HG02571 (cell line): ENCODE measurements at regions not wholly inside any gene's neighbourhood (a gene's known extent, or its start where the extent isn't known, plus 50 kb on each side); places are given as distances from the start of the nearest gene placed in this dataset.
"Not testable (repeated sequence)": the region's sequence is repeated elsewhere in the genome, so short reads cannot be mapped to it uniquely, and the experiment has no call there.

Experiments used
- ATAC-seq: cut with Tn5 transposase; IDR thresholded peaks from one replicate; pipeline ENCODE4 v1.9.1; 2021; ENCODE audit warnings: mild to moderate bottlenecking, moderate library complexity; ENCODE audit not compliant: unreplicated experiment

DNA sequence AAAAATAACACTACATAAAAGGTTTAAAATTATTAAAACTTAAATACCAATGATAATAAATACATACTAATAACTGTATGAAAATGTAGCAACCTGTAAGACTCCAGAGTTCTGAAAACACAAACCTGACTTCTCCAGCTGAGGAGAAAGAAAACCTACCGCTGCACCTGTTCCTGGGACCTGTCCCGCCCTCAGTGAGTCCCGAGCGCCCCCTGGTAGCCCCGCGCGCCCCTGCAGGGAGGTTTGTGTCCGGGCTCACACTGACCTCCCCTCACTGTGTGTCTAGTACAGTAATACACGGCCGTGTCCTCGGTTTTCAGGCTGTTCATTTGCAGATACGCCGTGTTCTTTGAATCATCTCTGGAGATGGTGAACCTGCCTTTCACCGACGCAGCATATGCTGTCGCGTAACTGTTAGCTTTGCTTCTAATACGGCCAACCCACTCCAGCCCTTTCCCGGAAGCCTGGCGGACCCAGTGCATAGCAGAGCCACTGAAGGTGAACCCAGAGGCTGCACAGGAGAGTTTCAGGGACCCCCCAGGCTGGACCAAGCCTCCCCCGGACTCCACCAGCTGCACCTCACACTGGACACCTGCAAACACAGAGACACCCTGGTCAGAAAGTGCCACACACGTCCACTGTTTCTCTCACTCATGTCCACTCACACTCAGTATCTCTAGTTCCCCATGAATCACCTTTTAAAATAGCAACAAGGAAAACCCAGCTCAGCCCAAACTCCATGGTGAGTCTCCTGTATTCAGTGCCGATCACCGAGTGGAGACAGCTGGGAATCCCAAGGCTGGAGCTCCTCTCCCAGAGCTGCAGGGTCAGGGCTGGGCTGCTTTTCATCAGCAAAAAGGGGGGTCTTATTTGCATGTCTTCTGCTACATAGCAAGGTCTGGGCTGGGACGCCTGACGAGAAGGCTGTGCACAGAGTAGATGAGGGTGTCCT is 1276.3 kb downstream of the TMEM121 start:
- no peak for ATAC-seq

- ATAC-seq: no peak
Observed at GRCh38 chr14:106803379-106803778, 1277.0 kb downstream of the TMEM121 start.

DNA sequence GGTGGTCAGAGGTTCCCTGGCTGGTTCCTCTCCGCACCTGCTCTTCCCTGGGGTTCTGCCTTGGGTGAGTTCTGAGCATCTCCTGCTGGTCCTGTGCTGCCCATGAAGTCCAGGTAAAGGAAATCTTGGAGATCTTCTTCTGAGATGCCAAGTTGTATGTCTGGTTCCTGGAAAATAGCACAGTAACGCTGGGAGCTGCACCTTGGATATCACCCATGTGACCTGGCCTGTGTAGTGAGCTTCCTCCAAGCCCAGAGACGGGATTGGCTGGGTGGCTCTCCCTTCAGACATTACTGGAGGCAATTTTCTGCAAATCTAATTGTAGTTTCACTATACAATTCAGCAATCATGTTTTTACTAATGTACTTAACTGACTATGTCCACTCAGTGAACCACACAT is 1281.1 kb downstream of the TMEM121 start:
- ATAC-seq: no peak

DNA sequence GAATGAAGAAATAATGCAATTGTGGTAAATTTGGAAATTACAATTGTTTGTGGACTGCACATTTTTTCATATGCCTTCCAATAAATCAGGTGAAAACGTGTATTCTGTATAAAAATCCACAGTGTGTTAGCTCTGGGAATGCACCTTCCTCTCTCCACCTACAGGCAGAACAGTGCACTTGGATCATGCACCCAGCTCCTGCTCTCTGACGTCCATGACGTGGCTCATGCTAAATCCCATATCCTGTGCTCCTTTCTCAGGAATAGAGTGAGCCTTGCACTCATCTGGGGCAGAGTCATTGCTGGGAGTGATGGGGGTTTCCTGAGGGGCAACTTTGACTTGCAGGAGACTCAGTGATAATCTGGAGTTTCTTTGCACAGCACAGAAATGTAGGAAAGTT is 1282.1 kb downstream of the TMEM121 start:
- no peak for ATAC-seq

GRCh38 chr14:106808907-106809306 is 1282.5 kb downstream of the TMEM121 start:
- ATAC-seq: no peak

DNA sequence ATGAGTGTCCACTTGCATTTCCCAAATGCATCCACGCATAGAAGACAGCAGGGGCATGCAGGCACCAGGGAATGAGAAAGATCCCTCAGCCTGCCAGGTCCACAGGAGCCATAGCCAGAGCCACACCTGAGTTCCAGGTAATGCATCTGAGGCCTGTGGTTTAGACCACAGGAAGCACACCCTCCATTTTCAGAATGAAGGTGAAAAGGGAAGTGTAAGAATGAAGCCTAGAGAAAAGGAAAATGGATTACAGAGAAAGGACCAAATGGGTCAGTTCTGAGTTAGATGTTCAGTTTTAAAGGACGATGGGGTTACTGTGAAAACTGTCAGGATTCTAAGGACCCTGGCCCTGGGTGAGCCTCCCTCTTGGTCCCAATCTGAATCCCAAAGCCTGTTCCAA is 1283.2 kb downstream of the TMEM121 start:
- ATAC-seq: no peak

DNA sequence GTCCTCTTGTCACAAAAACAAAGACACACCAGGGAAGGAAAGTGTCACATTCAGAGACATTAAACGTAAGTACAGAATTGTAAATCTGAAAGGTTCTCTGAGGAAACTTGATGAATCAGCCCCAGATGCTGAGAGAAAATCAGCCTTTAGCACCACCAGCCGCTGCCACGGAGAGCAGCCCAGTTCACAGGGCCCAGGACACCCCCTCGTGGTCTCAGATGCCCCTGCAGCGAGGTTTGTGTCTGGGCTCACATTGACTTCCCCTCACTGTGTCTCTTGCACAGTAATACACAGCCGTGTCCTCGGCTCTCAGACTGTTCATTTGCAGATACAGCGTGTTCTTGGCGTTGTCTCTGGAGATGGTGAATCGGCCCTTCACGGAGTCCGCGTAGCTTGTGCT is 1283.8 kb downstream of the TMEM121 start:
- not testable (repeated sequence) for ATAC-seq

DNA sequence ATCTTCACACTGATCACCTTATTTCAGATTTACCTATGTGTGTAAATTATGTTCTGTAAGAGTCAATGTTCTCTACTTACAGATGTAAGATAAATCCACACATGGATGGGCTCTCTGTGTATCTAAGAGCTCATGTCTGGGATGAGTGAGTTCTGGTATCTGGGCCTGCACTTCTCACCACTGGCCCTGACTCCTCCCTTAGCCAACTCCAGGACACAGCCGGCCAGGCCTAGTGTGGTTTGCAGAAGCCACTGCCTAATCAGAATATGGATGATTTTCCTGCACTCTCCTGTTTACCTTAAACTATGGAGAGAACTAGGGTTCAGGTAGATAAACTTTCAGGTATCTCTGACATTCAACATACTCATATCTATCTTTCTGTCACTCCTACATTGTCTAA is 1284.8 kb downstream of the TMEM121 start:
- no peak for ATAC-seq

DNA sequence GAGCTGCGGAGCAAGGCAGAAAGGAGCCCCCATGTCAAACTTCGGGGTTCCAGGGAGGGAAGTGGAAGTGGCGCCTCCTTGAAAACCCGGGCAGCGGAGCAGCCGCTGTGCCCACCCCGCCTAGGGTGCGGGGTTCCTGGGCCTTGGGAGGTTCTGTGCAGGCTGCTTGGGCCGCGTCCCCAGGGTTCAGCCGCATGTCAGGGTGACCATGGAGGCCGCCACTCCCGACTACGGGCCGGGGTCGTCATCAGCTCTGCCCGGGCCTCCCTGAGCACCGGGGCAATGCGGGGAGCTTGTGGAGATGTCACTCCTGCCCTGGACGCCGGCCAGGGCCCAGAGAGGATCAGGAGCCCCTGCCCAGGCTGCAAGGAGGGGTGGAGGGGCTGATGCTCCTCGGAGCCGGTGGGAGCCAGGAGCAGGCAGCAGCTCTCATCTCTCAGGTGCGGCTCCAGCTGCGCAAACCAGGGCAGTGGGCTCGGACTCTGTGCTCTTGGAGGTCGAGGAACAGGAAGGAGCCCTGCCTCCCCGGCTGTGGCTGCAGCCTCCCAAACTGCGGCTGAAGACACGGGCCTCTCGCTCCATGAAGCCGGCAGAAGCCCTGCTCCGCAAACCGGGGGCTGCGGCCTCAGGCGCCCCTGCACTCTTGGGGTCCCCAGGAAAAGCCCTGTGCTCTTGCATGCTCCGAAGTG is 1286.5 kb downstream of the TMEM121 start:
- ATAC-seq: no peak

DNA sequence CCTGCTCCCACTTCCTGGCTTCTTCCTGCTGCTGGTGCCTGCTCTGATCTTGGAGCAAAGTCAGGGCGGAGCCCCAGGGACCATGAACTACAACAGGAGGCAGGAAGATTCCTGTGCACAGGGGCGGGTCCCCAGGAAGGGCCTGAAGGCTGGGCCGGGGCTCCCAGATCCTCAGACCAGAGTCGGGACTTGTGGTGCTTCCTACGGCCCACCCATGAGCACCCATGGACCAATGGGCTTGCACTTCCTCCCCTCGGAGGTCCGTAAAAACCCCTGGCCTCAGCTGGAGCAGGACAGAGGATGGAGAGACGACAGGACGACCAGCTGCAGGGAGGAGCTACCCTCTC is 1287.1 kb downstream of the TMEM121 start:
- no peak for ATAC-seq

GRCh38 chr14:106820119-106820518 is 1293.7 kb downstream of the TMEM121 start:
- ATAC-seq: no peak

GRCh38 chr14:106821119-106821518 is 1294.7 kb downstream of the TMEM121 start:
- ATAC-seq: no peak

GRCh38 chr14:106822905-106823304 is 1296.5 kb downstream of the TMEM121 start:
- no peak for ATAC-seq

DNA sequence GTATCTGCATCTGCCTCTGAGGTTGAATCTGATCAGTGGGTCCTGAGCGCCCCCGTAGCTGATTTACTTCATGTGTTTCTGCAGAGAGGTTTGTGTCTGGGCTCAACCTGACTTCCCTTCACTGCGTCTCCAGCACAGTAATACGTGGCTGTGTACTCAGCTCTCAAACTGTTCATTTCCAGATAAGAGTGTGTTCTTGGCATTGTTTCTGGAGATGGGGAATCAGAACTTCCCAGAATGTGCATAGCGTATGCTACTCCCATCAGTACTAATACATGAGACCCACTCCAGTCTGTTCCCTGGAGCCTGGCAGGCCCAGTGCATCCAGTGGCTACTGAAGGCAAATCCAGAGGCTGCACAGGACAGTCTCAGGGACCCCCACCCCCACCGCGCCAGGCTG is 1297.2 kb downstream of the TMEM121 start:
- no peak for ATAC-seq

DNA sequence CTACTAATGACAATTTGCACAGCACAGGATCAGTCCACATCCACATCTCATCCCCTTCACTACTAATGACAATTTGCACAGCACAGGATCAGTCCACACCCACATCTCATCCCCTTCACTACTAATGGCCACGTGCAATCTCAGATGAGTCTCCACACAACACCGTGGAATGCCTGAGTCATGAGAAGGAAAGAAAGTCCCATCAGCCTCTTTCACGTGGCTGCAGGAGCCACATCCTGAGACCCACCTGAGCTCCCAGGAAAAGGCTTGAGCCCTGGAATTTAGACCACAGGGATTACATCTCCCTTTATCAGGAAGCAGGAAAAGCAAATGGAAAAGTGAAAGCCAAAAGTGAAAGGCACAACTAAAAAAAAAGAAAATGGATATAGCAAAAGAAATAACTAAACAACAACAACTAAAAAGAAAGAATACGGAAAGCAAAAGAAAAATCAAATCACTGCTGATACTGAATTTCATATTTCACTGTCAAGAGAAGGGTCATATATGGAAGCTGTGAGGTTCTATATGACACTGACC is 1300.5 kb downstream of the TMEM121 start:
- ATAC-seq: no peak

- ATAC-seq: peak; percentile 68
Observed at GRCh38 chr14:106831322-106831720, 1304.9 kb downstream of the TMEM121 start.

- no peak for ATAC-seq
Observed at GRCh38 chr14:106837870-106838269, 1311.5 kb downstream of the TMEM121 start.

DNA sequence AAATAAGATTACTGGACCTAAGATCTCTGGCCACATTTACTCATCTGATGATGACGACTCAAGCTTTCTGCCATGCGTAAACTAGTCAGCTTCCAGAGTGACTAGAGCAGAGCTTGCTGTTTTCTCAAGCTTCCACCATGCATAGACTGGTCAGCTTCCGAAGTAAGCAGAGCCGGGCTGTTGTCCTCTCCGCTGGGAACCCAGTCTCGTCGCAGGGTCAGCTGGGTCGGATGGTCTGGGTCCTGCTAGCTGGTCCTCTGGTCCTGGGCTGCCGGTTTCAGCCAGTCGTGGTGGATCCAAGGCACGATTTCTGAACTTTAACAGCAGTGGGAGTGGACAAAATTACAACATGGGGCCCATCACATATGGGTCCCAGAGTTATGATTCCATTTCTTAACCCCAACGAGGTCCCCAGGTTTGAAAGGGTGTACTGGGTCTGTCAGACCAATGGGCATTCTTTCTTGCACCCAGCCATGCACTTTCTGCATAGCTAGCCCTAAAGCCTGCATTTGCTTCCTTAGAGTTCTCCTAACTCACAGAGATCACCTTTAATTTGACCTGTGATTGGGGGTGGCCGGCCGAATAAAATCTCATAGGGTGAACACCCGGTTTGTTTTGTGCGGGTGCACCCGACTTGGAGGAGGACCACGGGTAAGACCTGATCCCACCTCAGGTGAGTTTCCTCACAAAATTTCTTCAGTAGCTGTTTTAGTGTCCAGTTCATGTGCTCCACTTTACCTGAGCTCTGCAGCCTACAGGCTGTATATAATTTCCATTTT is 1312.8 kb downstream of the TMEM121 start:
- no peak for ATAC-seq

- ATAC-seq: no peak
Observed at GRCh38 chr14:106840258-106840657, 1313.9 kb downstream of the TMEM121 start.

- no peak for ATAC-seq
Observed at GRCh38 chr14:106840991-106841390, 1314.6 kb downstream of the TMEM121 start.

GRCh38 chr14:106841701-106842100 is 1315.3 kb downstream of the TMEM121 start:
- no peak for ATAC-seq
